HL-60 (cell line): ENCODE measurements at regions not wholly inside any gene's neighbourhood (a gene's known extent, or its start where the extent isn't known, plus 50 kb on each side); places are given as distances from the start of the nearest gene placed in this dataset.

ENCODE experiments used
- DNase-seq, 2 experiments: peaks; one replicate each; pipeline ENCODE4 v3.0.0-alpha.2; 2010 to 2020; ENCODE audit warnings: low read depth in 1 of 2, low spot score in 1 of 2
- H3K27ac ChIP-seq: fragments of 250-450 bp; sonication (Bioruptor Pico); replicated peaks from 2 replicates; pipeline ENCODE4 v1.5.1; 2020; ENCODE audit warnings: mild to moderate bottlenecking, moderate library complexity
- H3K27me3 ChIP-seq: fragments of 250-450 bp; sonication (Bioruptor Pico); 2 replicates; pipeline ENCODE4 v1.5.1; 2021; ENCODE audit warnings: mild to moderate bottlenecking, moderate library complexity; ENCODE audit not compliant: insufficient read depth, poor library complexity, severe bottlenecking
- H3K4me3 ChIP-seq: replicated peaks from 2 replicates; pipeline ENCODE4 v1.5.1; 2011; ENCODE audit warnings: mild to moderate bottlenecking, control low read depth, low read length; ENCODE audit not compliant: insufficient read depth
- GABPA ChIP-seq: IDR thresholded peaks from 2 replicates; pipeline ENCODE4 v1.6.1; 2012; ENCODE audit warnings: low read depth
- POLR2AphosphoS5 ChIP-seq: IDR thresholded peaks from 2 replicates; pipeline ENCODE4 v1.6.1; 2012; ENCODE audit warnings: low read depth
- SPI1 ChIP-seq: IDR thresholded peaks from 2 replicates; pipeline ENCODE4 v1.6.1; 2012; ENCODE audit warnings: low read depth, mild to moderate bottlenecking, borderline replicate concordance
- TF ChIP-seq, protein P1 (sequence below): IDR thresholded peaks from one replicate; pipeline ENCODE4 v1.5.1; 2011; ENCODE audit warnings: low read length, control low read depth, inconsistent platforms; ENCODE audit not compliant: insufficient read depth
- TF ChIP-seq, protein P2 (sequence below): IDR thresholded peaks from 2 replicates; pipeline ENCODE4 v1.6.1; 2012; ENCODE audit warnings: low read depth; ENCODE audit not compliant: insufficient replicate concordance

DNA sequence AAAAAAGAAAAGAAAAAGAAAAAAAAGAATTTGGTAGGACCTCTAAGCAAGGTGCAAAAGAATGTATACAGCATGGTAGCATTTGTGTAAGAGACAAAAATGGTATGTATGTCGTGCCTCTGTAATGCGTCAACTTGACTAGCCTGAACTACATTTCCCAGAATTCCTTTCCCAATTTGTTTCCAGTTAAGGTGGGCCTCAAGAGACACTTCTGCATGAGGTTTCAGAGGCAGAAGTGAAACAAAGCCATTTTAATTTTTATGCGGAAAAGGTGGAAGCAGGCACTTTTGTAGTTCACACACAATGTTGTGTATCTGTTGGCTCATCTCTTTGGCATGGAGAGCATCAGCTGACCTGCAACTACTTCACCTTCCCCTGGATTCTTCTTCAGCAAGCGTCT, 56.5 kb upstream of the PAPOLG start:
- Histone ChIP-seq H3K27me3 (no peaks in the 10 kb centered on the region), H3K27ac (no peak overlapping the region)
- TF ChIP-seq SPI1 (no peak), GABPA (no peak), POLR2AphosphoS5 (no peak)
- TF ChIP-seq, protein P1, sequence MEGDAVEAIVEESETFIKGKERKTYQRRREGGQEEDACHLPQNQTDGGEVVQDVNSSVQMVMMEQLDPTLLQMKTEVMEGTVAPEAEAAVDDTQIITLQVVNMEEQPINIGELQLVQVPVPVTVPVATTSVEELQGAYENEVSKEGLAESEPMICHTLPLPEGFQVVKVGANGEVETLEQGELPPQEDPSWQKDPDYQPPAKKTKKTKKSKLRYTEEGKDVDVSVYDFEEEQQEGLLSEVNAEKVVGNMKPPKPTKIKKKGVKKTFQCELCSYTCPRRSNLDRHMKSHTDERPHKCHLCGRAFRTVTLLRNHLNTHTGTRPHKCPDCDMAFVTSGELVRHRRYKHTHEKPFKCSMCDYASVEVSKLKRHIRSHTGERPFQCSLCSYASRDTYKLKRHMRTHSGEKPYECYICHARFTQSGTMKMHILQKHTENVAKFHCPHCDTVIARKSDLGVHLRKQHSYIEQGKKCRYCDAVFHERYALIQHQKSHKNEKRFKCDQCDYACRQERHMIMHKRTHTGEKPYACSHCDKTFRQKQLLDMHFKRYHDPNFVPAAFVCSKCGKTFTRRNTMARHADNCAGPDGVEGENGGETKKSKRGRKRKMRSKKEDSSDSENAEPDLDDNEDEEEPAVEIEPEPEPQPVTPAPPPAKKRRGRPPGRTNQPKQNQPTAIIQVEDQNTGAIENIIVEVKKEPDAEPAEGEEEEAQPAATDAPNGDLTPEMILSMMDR = no peak
- TF ChIP-seq, protein P2, sequence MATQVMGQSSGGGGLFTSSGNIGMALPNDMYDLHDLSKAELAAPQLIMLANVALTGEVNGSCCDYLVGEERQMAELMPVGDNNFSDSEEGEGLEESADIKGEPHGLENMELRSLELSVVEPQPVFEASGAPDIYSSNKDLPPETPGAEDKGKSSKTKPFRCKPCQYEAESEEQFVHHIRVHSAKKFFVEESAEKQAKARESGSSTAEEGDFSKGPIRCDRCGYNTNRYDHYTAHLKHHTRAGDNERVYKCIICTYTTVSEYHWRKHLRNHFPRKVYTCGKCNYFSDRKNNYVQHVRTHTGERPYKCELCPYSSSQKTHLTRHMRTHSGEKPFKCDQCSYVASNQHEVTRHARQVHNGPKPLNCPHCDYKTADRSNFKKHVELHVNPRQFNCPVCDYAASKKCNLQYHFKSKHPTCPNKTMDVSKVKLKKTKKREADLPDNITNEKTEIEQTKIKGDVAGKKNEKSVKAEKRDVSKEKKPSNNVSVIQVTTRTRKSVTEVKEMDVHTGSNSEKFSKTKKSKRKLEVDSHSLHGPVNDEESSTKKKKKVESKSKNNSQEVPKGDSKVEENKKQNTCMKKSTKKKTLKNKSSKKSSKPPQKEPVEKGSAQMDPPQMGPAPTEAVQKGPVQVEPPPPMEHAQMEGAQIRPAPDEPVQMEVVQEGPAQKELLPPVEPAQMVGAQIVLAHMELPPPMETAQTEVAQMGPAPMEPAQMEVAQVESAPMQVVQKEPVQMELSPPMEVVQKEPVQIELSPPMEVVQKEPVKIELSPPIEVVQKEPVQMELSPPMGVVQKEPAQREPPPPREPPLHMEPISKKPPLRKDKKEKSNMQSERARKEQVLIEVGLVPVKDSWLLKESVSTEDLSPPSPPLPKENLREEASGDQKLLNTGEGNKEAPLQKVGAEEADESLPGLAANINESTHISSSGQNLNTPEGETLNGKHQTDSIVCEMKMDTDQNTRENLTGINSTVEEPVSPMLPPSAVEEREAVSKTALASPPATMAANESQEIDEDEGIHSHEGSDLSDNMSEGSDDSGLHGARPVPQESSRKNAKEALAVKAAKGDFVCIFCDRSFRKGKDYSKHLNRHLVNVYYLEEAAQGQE = no peak

DNA sequence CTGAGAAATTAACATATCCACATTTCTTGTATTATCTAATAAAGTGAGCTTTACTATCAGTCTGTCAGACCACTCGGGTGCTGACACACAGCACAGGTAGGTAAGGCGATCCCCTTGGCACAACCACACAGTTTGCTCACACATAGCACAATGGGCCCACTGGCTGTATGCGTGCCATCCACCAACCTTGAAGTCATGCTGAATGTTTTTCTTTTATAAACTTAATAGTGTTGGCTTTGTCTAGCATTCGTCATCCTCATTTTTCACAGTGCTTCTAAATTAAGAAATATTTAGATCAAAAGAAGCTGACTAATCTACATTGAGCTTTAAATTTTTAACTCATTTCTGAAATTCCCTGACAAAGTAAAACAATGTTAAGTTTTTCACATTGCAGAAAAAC, 50.0 kb upstream of the PAPOLG start:
- Histone ChIP-seq H3K4me3 (no peak overlapping the region), H3K27me3 (no peaks in the 10 kb centered on the region), H3K27ac (no peak overlapping the region)
- DNase-seq = no peak
- TF ChIP-seq, protein P1 = no peak
- TF ChIP-seq SPI1 (no peak), POLR2AphosphoS5 (no peak), GABPA (no peak)
- TF ChIP-seq, protein P2 = no peak

More for the DNA sequence above, 56.5 kb upstream of the PAPOLG start:
- no peak overlapping the region for H3K4me3 ChIP-seq
- DNase-seq = no peak
